ENCODE measurements at regions not wholly inside any gene's neighbourhood (a gene's known extent, or its start where the extent isn't known, plus 50 kb on each side); places are given as distances from the start of the nearest gene placed in this dataset.

DNA sequence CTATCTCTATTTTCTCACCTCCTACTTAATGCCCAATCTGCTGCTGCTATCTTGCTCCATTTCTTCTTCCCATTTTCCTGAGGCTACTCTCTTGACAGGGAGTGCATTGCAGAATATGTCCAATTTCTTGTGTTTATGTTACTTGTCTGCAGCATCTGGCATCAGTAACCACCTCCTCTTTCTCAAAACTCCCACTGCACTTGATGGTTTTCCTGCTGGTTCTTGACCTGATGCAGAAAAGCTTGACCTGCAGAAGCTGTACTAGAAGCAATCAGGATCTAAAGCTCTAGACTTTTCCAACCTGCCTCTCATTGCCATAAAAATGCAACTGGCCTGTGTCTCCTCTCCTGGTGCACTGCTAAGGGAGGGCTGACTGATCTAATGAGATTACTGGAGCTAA lies 287.8 kb downstream of the ZEB1 start:
- no peak for DNase-seq (ENCODE audit: low spot score)

DNA sequence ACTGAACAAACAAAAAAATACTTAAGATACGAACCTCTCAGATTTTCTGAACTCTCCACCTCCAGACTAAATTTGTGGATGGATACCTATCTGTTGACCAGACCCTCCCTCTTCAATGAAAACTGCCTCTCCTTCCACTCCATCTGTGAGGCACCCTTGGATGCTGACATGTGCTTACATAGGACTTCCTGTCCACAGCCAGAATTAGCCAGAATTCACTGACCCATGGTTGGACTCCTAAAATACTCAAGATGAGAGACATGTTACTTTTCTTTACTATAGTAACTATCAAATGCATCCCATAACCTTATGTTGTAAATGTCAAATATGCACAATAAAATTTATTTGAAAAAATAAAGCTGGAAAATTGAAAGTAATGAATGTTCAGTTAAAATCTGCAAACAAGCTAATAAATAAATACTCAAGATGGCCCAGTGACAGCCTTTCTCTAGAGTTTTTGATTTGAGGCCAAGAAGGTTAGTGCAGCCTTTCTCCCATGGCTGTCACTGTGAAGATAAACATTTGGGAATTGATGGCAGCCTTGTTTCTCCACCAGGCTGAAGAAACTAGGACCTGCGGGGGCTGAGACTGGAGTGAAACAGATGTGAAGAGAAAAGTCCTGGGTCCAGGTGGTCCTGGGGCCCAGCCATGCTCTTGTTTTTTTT lies 287.0 kb downstream of the ZEB1 start:
- DNase-seq (ENCODE audit: low spot score): no peak

DNA sequence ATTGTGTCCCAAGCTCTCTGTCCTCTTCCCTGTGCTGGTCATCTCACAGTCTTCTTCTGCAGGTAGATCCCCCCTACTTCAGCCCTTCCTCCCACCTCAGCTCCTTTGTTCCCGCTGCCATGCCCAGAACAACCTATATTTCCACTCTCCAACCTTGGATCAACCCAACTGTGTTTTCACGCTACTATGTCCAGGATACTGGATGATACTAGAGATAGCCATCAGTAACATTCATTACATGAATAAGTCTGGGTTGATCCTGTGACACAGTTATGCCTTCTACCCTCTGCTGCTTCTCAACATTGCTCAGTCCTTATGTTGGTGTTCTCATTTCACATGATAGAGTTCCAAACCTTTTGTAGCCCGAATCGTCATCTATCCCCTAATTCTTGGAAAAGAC lies 286.4 kb downstream of the ZEB1 start:
- DNase-seq (ENCODE audit: low spot score): no peak

DNA sequence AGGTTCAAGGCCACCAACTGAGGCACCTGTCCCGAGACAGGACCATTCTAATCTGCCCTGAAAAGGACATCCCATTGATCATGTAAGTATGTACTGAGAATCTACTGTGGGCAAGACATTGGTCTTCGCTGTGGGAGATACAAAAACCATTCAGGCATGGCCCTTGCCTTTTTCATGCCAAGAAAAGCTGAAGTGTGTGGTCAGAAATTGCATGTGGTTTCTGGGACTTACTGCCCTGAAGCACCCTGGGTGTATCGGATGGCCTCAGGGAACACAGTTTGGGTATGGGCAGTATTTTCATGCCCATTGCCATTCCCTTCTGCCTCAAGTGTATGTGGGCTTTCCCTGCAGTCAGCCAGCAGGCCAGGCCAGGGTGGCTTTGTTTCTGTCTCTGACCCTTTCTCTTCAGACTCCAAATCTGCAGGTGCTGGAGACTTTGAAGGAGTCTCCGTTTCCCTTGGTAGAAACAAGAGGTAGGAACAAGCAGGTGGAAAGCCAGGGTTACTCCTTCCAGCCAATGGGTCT lies 285.7 kb downstream of the ZEB1 start:
- DNase-seq (ENCODE audit: low spot score): no peak

DNA sequence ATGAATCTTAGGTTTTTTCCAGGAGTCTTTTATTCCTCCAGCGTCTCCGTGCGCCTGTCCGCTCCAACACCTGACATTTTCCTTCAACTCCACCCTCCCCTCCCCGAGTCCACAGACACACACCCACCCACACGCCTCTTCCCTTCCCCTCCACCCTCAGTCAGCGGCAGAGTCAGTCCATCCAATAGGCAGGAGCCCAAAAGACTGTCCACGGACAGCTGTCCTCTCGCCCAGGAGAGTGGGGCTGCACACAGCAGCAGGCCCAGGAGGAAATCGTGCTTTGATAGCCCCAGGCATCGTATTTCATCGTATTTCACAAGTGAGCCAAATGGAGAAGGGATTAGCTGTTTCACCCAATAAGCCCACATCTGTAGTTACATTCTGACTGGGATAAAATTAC lies 285.1 kb downstream of the ZEB1 start:
- DNase-seq (ENCODE audit: low spot score): no peak

DNA sequence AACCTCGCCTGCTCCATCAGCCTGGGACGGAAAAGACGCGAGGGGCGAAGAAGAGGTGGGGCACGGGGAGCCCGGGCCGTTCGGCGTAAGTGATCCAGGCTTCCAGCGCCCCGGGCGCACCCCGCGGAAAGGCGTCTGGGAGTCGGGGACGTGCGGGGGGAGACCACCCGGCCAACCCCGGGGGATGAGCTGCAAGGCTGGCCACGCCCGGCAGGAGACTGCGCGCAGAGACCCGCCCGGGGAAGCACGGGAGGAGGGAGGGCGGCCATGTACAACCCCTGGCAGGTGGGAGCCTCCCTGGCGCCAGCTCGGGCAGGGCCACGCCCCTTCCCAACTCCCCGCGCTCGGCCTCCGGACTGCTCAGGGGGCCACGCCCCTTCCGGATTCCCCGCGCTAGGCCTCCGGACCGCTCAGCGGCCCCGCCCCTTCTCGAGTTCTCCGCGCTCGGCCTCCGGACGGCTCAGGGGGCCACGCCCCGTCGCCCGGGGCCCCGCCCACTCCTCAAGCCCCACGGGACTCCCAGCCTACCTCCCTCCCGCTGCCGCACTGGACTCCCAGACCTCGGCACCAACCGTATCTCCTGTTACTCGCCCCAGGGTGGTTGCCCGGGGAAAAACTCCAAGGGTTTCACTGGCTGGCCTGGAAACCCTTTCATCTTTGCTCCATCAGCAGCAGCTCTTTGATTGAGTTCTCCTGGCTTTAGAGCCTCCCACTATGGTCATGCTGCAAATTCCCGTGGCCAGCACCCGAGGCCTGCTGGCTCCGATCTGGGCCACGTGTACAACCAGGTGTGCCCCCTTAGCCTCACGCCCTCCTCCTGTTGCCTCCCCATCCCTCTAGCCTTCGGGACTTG lies 284.4 kb downstream of the ZEB1 start:
- peak; percentile 96 for DNase-seq (ENCODE audit: low spot score)

DNA sequence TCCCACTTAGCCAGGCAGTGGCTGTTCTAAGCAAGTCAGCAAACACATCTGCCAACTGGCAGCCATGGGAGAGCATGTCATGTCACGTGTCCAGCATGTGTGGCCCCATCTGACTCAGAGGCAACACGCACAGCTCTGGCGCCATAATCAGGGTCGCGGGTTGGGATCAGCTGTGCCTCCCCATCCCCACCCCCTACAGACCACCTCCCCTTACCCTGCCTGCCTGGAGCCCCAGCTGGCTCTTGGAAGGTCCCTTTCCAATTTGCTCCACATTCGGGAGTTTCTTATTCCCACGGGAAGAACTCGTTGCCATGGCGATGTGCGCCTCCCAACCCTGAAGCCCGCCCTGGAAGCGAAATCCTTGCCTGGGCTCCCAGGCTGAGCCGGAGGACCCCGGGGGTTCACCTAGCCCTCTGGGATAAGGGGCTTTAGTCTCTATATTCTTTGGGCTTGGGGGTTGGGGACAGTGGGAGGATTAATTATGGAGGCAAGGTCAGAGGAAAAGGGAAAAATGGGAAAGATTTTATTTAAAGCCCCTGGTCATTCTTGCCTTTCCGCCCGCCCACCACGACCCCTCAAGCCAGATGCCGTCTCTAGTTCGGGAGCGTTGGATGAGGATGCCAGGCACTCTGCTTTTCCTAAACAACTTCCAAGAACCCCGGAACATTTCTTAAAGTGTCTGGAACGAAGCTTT lies 283.7 kb downstream of the ZEB1 start:
- peak; percentile 85 for DNase-seq (ENCODE audit: low spot score)

DNA sequence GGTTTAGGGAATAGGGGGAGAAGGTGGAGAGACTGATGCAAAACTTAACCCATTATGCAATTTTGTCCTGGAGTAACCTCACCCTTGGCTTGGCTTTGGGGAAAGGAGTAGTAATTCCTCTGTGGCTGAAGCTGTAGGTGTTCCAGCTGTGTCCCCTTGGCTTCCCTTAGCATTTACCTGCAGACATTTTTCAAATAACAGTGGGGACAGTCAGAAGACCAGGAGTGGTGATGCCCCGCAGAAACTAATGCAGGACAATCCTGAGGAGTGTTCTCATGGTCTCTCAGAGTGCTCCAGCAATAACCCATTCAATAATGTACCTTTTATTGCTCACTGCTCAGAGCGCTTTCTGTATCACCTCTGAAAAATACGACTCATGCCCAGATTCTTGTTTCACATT lies 282.1 kb downstream of the ZEB1 start:
- no peak for DNase-seq (ENCODE audit: low spot score)

DNA sequence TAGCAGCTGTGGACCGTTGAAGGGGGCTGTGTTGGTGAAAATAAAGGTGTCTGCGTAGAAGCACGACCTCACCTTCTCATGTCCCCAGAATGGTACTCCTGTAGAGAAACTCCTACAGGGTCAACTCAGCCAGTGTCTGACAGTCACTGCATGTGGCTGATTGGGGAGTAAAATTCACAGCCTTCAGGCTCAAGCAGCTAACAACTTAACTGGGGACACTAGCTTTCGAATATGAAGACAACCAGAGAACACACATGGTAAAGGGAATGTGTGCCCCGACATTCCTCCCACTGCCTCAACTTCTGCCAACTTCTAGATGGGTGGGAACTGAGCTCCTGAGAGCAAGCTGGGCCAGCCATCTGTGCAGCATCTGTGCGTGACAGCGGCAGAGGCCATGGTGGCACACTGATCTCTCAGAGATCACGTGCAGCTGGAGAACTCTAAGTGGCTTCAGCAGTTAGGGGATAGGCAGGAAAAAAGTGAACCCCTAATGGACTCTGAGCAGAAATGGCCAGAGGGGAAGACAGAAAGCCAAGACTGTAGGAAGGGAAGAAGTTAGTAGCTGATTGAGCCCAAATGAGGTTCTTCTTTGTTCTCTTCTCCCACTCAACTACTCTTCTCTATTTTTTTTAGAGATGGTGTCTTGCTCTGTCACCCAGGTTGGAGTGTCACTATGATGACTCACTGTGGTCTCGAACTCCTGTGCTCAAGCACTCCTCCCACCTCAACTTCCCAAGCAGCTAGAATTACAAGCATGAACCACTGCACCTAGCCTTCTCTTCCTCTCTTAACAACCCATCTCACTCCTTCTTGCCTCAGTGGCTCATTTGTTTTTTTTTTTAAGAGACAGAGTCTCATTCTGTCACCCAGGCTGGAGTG lies 280.8 kb downstream of the ZEB1 start:
- DNase-seq (ENCODE audit: low spot score): no peak

DNA sequence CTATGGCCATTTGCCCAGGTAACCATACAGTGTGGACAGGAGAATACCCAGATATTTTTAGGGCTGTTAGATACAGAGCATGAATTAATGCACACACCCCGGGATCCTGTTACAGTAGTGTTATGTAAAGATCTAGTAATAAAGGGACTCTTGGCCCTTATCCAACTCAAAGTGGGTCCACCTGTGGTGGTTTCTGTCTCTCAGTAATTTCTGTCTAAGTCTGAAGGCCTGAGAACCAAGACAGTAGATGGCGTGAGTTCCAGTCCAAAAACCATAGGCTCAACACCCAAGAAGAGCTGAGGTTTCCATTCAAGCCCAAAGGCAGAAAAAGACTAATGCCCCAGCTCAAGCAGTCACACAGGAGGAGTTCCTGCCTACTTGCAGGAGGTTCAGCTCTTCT lies 277.7 kb downstream of the ZEB1 start:
- DNase-seq (ENCODE audit: low spot score): no peak

DNA sequence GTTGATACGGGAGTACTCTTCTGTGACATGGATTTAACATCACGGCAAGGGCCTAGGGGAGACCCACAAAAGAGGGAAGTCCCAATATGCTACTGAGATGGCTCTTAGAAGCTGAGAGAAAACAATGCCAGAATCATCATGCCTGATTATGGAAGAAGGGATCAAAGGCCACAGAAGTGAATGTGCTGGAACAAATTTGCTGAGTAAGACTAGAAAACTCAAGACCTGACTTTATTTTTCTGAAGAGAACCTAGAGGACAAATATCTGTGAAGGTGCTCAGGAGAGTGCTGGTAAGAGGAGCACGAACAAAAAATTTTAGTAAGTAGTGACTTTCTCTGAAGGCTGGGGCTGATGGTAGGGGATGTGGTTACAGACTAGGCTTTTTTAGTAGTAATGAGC lies 277.0 kb downstream of the ZEB1 start:
- no peak for DNase-seq (ENCODE audit: low spot score)

DNA sequence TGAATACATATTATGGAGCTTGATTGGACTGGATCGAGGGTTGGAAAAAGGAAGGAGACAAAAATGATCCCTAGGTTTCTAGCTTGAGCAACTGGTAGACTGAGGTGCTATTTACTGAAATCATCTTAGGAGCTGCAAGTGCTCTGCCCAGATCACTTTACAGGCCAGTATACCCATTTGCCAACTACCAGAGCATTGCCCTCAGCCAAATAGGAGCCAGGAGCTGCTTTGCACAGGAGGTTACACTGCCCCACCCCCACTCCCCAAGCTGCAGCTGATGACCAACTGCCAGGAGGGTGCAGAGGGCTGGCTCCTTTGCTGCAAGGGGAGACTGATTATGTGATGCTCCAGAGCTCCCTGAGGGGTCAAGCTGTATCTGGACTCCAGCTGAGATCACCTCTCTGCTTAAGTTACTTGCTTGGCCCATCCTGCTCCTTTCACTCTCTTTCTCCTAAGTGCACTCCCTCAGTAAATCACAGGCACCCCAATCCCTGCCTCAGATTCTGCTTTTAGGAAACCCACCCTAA lies 275.4 kb downstream of the ZEB1 start:
- DNase-seq (ENCODE audit: low spot score): no peak

DNA sequence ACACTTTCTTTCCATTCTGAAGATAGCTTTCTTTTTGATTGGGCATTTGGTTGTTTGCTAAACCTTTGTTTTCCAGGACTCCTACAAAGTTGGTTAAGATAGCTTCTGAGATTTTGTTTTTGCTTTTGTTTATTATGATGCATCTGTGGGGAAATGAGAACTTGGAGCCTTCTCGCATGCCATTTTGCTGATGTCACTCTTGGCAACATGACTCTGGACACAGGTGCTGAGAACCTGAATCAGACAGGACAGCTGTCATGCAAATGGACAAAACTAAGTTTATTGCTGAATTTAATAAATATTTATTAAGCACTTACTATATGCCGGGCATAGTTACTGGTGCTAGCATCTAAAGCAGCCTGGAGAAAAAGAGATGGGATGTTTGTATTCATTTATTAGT lies 274.1 kb downstream of the ZEB1 start:
- no peak for DNase-seq (ENCODE audit: low spot score)

DNA sequence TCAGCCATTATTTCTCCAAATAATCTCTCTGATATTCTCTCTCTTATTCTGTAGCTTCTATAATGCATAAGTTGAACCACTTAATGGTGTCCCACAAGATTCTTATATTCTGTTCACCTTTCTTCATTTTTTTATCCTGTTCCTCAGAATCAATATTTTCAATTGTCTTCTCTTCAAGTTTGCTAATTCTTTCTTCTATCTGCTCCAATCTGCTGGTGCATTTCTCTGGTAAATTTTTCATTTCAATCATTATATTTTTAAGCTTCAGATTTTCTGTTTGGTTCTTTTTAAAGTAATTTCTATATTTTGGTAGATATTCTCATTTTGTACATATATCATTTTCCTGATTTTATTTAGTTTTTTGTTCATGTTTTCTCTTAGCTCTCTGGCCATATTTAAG lies 272.6 kb downstream of the ZEB1 start:
- no peak for DNase-seq (ENCODE audit: low spot score)

DNA sequence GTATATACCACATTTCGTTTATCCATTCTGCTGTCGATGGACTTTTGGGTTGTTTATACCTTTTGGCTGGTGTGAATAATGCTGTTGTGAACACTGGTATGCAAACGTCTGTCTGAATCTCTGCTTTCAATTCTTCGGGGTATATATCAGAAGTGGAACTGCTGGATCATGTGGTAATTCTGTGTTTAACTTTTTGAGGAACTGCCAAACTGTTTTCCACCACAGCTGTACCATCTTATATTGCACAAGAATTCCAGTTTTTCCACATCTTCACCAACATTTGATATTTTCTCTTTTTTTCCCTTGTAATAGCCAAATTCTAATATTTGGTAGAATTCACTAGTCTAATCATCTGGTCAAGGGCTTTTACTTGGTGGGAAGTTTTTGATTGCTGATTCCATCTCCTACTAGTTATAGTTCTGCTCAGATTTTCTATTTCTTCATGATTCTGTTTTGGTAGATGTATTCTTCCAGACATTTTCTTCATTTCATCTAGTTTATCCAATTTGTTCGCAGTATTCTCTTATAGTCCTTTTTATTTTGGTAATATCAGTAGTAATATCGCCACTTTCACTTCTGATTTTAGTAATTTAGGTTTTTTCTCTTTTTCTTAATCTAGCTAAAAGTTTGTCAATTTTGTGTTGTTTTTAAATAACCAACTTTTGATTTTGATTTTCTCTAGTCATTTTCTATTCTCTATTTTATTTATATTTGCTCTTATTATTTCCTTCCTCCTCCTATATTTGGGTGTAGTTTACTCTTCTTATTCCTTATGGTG lies 271.2 kb downstream of the ZEB1 start:
- no peak for DNase-seq (ENCODE audit: low spot score)

DNA sequence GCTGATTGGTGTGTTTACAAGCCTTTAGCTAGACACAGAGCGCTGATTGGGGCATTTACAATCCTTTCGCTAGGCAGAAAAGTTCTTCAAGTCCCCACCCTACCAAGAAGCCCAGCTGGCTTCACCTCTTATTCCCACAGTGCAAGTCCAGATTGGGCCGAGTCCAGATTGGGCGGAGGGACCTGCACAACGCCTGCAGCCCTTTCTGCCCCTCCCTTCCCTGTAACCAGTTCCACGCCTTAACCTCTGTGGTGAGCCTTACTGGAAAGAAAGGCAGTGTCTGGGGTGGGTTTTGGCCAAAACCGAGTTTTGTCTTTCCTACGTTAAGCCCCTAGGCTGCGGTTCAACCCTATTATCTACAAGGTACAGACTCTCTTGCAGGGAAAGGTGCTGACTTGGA lies 268.7 kb downstream of the ZEB1 start:
- no peak for DNase-seq (ENCODE audit: low spot score)

DNA sequence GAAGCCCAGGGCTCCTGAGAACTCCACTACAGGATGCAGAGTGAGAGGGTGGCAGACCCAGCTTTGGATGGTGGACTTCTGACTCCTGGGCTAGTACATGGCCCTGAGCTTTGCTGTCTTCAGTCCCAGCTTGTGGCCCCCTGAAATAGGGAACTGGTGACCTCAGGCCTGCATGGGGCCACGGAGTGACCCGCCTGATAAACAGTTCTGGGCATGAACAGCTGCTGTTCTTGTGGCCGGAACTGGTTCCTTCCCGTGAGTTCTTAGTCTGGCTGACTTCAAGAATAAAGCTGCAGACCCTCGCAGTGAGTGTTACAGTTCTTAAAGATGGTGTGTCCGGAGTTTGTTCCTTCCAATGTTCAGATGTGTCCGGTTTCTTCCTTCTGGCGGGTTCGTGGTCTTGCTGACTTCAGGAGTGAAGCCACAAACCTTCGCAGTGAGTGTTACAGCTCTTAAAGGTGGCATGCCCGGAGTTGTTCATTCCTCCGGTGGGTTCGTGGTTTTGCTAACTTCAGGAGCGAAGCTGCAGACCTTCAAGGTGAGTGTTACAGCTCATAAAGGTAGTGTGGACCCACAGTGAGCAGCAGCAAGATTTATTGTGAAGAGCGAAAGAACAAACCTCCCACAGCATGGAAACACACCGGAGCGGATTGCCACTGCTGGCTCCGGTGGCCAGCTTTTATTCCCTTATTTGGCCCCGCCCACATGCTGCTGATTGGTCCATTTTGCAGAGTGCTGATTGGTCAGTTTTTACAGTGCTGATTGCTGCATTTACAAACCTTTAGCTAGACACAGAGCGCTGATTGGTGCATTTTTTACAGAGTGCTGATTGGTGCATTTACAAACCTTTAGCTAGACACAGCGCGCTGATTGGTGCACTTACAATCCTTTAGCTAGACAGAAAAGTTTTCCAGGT lies 268.0 kb downstream of the ZEB1 start:
- DNase-seq (ENCODE audit: low spot score): no peak

DNA sequence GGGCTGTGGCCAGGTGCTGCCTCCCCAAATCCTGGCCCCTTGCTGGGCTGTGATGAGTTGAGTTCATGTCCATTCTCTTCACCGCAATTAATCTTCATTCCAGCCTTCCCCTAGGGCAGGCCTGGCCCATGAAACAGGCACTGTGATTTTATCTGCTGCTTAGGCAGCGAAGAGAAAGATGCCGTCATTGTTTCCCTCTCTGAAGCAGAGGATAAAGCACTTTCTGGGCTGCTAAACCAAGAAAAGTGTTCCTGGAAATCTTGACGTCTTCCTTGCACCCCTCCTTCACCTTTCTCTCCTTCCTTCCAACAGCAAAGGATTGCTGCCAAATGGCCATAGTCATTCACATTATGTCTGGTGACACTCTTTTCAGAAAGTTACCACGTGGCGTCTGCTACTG lies 265.9 kb downstream of the ZEB1 start:
- no peak for DNase-seq (ENCODE audit: low spot score)

DNA sequence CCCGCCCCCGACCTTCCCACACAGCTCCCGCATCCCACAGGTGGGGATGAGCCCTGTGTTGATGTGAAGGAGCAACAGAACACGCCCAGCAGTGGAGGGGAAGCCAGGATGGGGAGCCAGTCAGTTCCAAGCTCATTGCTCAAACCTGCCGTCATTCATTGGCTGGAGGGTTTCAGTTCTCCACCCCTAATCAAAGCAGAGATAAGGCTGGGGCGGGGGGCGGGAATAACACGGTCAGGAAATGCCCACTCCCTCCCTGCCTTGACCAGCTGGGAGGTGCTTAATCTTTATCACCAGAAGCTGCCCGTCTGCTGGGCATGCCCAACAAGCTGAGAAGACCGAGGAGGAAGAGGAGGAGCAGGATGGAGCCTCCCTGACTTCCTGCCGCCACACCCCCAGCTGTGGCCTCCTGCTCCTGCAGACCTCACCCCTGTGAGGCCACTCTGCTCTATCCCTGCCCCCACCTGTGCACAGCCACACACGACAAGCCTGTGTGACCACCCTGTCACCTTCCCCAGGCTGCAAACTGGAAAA lies 265.1 kb downstream of the ZEB1 start:
- DNase-seq (ENCODE audit: low spot score): no peak

Measured in ureter (tissue), 1 donor.